GM23338 (cell line): ENCODE measurements at regions not wholly inside any gene's neighbourhood (a gene's known extent, or its start where the extent isn't known, plus 50 kb on each side); places are given as distances from the start of the nearest gene placed in this dataset.

Source experiments
- ATAC-seq: fragments of 200-7000 bp; cut with Tn5 transposase; 3 replicates; pipeline ENCODE4 v1.9.1; 2020
- DNase-seq: peaks from one replicate; pipeline ENCODE4 v3.0.0-alpha.2; 2015; ENCODE audit warnings: low spot score
- H2AFZ ChIP-seq: fragments of 200-600 bp; sonication (generic); 2 replicates; pipeline ENCODE4 v1.8.0; 2016; ENCODE audit warnings: antibody characterized with exemption, mild to moderate bottlenecking, moderate library complexity
- H3F3A ChIP-seq: fragments of 200-600 bp; sonication (generic); replicated peaks from 2 replicates; pipeline ENCODE4 v1.8.0; 2017; ENCODE audit warnings: antibody characterized with exemption, mixed run types, low read depth
- H3K27ac ChIP-seq: fragments of 200-600 bp; sonication (generic); 2 replicates; pipeline ENCODE4 v1.6.1; 2016; ENCODE audit warnings: low read depth
- H3K27me3 ChIP-seq: fragments of 200-600 bp; sonication (generic); 2 replicates; pipeline ENCODE4 v1.8.0; 2016; ENCODE audit warnings: mild to moderate bottlenecking, mixed run types, moderate library complexity; ENCODE audit not compliant: insufficient read depth
- H3K36me3 ChIP-seq: fragments of 200-600 bp; sonication (generic); 2 replicates; pipeline ENCODE4 v1.8.0; 2016; ENCODE audit warnings: mild to moderate bottlenecking; ENCODE audit not compliant: insufficient read depth
- H3K4me1 ChIP-seq: fragments of 200-600 bp; sonication (generic); 2 replicates; pipeline ENCODE4 v1.8.0; 2016; ENCODE audit warnings: mild to moderate bottlenecking, moderate library complexity; ENCODE audit not compliant: insufficient read depth
- H3K4me2 ChIP-seq: fragments of 200-600 bp; sonication (generic); 2 replicates; pipeline ENCODE4 v1.7.1; 2017; ENCODE audit warnings: mixed run types
- H3K4me3 ChIP-seq: fragments of 200-600 bp; sonication (generic); 2 replicates; pipeline ENCODE4 v1.6.1; 2016; ENCODE audit warnings: mixed run types
- H3K79me2 ChIP-seq: fragments of 200-600 bp; sonication (generic); replicated peaks from 2 replicates; pipeline ENCODE4 v1.8.0; 2017; ENCODE audit warnings: mild to moderate bottlenecking; ENCODE audit not compliant: insufficient read depth
- H3K9me2 ChIP-seq: fragments of 200-600 bp; sonication (generic); 2 replicates; pipeline ENCODE4 v1.8.0; 2017; ENCODE audit not compliant: insufficient read depth
- H4K20me1 ChIP-seq: fragments of 200-600 bp; sonication (generic); replicated peaks from 2 replicates; pipeline ENCODE4 v1.8.0; 2017; ENCODE audit warnings: mild to moderate bottlenecking; ENCODE audit not compliant: insufficient read depth
- H3K27ac Mint-ChIP-seq: 2 replicates; pipeline ENCODE4 v1.8.0; 2020; ENCODE audit warnings: inconsistent platforms, mild to moderate bottlenecking, moderate library complexity, mixed read lengths
- H3K27me3 Mint-ChIP-seq: 3 replicates; pipeline ENCODE4 v1.8.0; 2022; ENCODE audit warnings: low read depth, mild to moderate bottlenecking, moderate library complexity, mixed read lengths, inconsistent platforms; ENCODE audit not compliant: insufficient read depth, poor library complexity
- H3K36me3 Mint-ChIP-seq: 3 replicates; pipeline ENCODE4 v1.8.0; 2021; ENCODE audit warnings: low read depth, mild to moderate bottlenecking, inconsistent platforms, moderate library complexity, mixed read lengths
- H3K4me1 Mint-ChIP-seq: 3 replicates; pipeline ENCODE4 v1.8.0; 2020; ENCODE audit warnings: mild to moderate bottlenecking, inconsistent platforms, mixed read lengths
- H3K4me3 Mint-ChIP-seq: 3 replicates; pipeline ENCODE4 v1.8.0; 2021; ENCODE audit warnings: moderate library complexity, mild to moderate bottlenecking, inconsistent platforms, mixed read lengths
- H3K9me3 Mint-ChIP-seq: 3 replicates; pipeline ENCODE4 v1.8.0; 2020; ENCODE audit warnings: moderate library complexity, mild to moderate bottlenecking, inconsistent platforms, mixed read lengths
- EZH2 ChIP-seq: fragments of 200-600 bp; sonication (generic); IDR thresholded peaks from one replicate; pipeline ENCODE4 v1.8.0; 2017; ENCODE audit warnings: antibody characterized with exemption, mild to moderate bottlenecking, low read depth; ENCODE audit not compliant: unreplicated experiment
- JUNB ChIP-seq: IDR thresholded peaks from one replicate; pipeline ENCODE4 v1.6.1; 2016; ENCODE audit warnings: antibody characterized with exemption; ENCODE audit not compliant: unreplicated experiment
- POLR2AphosphoS5 ChIP-seq: IDR thresholded peaks from 2 replicates; pipeline ENCODE4 v1.6.1; 2016; ENCODE audit warnings: antibody characterized with exemption, low read depth
- STAT1 ChIP-seq: IDR thresholded peaks from one replicate; pipeline ENCODE4 v1.6.1; 2016; ENCODE audit warnings: antibody characterized with exemption; ENCODE audit not compliant: unreplicated experiment
- ZNF114 ChIP-seq: fragments of 250-450 bp; sonication (Bioruptor Pico); IDR thresholded peaks from 2 replicates; pipeline ENCODE4 v1.5.0; 2020; ENCODE audit warnings: mild to moderate bottlenecking, moderate library complexity
- TF ChIP-seq, protein P1 (sequence below): fragments of 250-450 bp; sonication (Bioruptor Pico); IDR thresholded peaks from 2 replicates; pipeline ENCODE4 v1.5.0; 2020; ENCODE audit warnings: mild to moderate bottlenecking, moderate library complexity
- TF ChIP-seq, protein P2 (sequence below), 2 experiments: fragments of 200-600 bp in 1 of 2; sonication (generic) in 1 of 2; conservative IDR thresholded peaks; 2 replicates each; pipeline versions ENCODE4 v1.5.1 to v1.6.1; 2016 to 2017; ENCODE audit warnings: antibody characterized with exemption in 2 of 2, low read depth in 2 of 2, mild to moderate bottlenecking in 2 of 2, moderate library complexity in 1 of 2

GRCh38 chr13:109622006-109622405 is 164.4 kb downstream of the IRS2 start:
- Mint-ChIP-seq H3K36me3 (no peaks in the 10 kb centered on the region), H3K4me3 (no peak overlapping the region), H3K27ac (no peak overlapping the region), H3K9me3 (no peaks in the 10 kb centered on the region), H3K27me3 (no peaks in the 10 kb centered on the region), H3K4me1 (peaks cover 9% of the 10 kb centered on the region)
- Histone ChIP-seq H3K4me3 (no peak overlapping the region), H2AFZ (no peak overlapping the region), H3K9me2 (0 out of 2 replicates have a peak, but pooled peaks cover 3% of the 10 kb centered on the region), H3K27ac (no peak overlapping the region), H4K20me1 (no peaks in the 10 kb centered on the region), H3K27me3 (no peaks in the 10 kb centered on the region), H3K4me2 (no peak overlapping the region), H3F3A (no peaks in the 10 kb centered on the region), H3K79me2 (no peaks in the 10 kb centered on the region), H3K36me3 (no peaks in the 10 kb centered on the region), H3K4me1 (0 out of 2 replicates have a peak, but pooled peaks cover 3% of the 10 kb centered on the region)
- ATAC-seq (no peak), DNase-seq (no peak)
- TF ChIP-seq JUNB (no peak), POLR2AphosphoS5 (no peak), EZH2 (no peak), STAT1 (no peak), ZNF114 (CRISPR knock-in tag) (no peak)
- TF ChIP-seq, protein P1, sequence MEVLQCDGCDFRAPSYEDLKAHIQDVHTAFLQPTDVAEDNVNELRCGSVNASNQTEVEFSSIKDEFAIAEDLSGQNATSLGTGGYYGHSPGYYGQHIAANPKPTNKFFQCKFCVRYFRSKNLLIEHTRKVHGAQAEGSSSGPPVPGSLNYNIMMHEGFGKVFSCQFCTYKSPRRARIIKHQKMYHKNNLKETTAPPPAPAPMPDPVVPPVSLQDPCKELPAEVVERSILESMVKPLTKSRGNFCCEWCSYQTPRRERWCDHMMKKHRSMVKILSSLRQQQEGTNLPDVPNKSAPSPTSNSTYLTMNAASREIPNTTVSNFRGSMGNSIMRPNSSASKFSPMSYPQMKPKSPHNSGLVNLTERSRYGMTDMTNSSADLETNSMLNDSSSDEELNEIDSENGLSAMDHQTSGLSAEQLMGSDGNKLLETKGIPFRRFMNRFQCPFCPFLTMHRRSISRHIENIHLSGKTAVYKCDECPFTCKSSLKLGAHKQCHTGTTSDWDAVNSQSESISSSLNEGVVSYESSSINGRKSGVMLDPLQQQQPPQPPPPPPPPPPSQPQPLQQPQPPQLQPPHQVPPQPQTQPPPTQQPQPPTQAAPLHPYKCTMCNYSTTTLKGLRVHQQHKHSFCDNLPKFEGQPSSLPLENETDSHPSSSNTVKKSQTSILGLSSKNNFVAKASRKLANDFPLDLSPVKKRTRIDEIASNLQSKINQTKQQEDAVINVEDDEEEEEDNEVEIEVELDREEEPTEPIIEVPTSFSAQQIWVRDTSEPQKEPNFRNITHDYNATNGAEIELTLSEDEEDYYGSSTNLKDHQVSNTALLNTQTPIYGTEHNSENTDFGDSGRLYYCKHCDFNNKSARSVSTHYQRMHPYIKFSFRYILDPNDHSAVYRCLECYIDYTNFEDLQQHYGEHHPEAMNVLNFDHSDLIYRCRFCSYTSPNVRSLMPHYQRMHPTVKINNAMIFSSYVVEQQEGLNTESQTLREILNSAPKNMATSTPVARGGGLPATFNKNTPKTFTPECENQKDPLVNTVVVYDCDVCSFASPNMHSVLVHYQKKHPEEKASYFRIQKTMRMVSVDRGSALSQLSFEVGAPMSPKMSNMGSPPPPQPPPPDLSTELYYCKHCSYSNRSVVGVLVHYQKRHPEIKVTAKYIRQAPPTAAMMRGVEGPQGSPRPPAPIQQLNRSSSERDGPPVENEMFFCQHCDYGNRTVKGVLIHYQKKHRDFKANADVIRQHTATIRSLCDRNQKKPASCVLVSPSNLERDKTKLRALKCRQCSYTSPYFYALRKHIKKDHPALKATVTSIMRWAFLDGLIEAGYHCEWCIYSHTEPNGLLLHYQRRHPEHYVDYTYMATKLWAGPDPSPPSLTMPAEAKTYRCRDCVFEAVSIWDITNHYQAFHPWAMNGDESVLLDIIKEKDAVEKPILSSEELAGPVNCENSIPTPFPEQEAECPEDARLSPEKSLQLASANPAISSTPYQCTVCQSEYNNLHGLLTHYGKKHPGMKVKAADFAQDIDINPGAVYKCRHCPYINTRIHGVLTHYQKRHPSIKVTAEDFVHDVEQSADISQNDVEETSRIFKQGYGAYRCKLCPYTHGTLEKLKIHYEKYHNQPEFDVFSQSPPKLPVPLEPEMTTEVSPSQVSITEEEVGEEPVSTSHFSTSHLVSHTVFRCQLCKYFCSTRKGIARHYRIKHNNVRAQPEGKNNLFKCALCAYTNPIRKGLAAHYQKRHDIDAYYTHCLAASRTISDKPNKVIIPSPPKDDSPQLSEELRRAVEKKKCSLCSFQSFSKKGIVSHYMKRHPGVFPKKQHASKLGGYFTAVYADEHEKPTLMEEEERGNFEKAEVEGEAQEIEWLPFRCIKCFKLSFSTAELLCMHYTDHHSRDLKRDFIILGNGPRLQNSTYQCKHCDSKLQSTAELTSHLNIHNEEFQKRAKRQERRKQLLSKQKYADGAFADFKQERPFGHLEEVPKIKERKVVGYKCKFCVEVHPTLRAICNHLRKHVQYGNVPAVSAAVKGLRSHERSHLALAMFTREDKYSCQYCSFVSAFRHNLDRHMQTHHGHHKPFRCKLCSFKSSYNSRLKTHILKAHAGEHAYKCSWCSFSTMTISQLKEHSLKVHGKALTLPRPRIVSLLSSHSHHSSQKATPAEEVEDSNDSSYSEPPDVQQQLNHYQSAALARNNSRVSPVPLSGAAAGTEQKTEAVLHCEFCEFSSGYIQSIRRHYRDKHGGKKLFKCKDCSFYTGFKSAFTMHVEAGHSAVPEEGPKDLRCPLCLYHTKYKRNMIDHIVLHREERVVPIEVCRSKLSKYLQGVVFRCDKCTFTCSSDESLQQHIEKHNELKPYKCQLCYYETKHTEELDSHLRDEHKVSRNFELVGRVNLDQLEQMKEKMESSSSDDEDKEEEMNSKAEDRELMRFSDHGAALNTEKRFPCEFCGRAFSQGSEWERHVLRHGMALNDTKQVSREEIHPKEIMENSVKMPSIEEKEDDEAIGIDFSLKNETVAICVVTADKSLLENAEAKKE (CRISPR knock-in tag) = no peak
- TF ChIP-seq, protein P2, sequence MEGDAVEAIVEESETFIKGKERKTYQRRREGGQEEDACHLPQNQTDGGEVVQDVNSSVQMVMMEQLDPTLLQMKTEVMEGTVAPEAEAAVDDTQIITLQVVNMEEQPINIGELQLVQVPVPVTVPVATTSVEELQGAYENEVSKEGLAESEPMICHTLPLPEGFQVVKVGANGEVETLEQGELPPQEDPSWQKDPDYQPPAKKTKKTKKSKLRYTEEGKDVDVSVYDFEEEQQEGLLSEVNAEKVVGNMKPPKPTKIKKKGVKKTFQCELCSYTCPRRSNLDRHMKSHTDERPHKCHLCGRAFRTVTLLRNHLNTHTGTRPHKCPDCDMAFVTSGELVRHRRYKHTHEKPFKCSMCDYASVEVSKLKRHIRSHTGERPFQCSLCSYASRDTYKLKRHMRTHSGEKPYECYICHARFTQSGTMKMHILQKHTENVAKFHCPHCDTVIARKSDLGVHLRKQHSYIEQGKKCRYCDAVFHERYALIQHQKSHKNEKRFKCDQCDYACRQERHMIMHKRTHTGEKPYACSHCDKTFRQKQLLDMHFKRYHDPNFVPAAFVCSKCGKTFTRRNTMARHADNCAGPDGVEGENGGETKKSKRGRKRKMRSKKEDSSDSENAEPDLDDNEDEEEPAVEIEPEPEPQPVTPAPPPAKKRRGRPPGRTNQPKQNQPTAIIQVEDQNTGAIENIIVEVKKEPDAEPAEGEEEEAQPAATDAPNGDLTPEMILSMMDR (conservative IDR thresholded peaks at IDR 0.05; ENCODE audit: low read depth in 2 of 2) = no peak
